ENCODE measurements at regions not wholly inside any gene's neighbourhood (a gene's known extent, or its start where the extent isn't known, plus 50 kb on each side); places are given as distances from the start of the nearest gene placed in this dataset.
"Not testable (repeated sequence)": the region's sequence is repeated elsewhere in the genome, so short reads cannot be mapped to it uniquely, and the experiment has no call there.

DNA sequence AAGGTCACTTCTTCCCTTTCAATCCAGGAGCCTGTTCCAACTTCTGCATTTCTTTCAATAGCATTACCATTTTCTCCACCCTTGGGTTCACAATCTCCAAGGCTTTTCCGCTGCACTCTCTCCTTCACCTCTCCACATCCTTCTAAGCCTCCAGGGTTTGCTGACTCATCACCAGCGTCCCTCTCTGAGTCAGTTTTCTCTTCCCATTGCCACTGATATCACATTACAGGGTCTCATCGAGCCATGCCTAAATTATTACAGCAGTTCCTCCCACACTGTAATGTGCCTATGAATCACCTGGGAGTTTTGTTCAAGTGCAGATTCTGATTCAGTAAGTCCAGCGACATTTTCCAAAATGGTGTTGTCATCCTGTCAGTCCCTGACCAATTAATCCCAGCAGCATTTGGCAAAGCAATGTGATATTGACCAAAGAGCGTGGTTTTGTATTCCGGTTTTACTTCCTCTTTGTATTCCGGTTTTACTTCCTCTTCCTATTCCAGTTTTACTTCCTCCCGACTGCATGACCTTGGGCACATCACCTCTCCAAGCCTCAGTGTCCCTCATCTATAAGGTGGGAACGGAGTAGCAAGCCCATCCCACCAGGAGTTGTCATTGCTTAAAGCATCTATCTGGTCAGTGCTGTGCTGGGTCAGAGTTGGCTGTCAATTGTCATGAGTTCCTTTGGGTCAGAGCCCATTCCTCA lies 208.3 kb upstream of the NBPF12 start:
- not testable (repeated sequence) for FAIRE-seq

DNA sequence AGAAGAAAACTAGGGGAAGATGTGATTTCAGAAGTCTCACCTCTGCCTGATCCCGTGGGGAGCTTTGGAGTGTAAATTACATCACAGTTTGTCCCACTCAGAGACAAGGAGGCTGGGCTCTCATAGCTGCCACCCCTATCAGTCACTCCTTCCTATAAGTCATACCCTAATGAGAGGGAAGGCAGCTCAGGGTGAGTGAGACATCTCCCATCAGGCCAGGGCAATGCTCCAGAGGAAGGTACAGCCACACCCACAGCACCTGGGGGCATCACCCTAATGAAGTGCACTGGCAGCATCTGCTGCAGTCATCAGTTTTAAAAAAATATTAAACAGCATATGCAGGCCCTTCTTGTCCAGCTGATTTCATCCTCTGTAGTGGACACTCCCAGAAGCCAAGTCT lies 223.1 kb upstream of the NBPF12 start:
- DNase-seq (ENCODE audit: low spot score); FAIRE-seq: not testable (repeated sequence)

More for the DNA sequence above, 208.3 kb upstream of the NBPF12 start:
- DNase-seq (ENCODE audit: low spot score), result not testable (repeated sequence)

DNA sequence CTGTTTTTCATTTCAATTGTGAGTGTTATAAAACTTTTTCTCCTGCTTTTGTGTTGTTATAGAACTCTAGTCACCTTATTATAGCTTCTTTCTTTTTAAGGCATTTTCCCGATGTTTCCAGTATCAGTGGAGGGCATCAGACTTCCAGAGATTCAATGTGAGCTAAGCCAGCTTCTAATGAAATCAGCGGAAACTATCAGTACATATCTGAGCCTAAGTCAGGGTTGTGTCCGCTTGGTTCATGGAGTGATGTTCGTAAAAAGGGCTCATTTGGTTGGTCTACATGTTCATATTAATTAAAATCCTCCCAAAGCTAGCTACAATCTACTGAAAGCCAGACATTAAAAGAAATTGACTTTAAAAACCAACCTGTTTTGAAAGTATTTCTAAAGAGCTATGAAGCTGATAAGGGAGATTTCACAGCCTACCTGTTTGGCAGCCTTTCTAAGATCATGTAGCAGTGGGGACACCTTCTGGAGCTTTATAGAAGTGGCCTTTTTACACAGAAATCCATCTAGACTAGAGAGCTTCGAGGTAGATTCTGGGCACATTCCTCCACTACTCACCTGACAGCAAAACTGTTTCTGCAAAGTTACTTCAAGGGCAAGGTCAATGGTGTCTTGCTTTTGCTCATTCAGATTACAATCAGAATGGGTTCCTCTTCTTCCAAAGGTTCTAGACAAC lies 227.1 kb upstream of the NBPF12 start:
- not testable (repeated sequence) for FAIRE-seq; DNase-seq (ENCODE audit: low spot score)

GRCh38 chr1:146709302-146709701 lies 228.8 kb upstream of the NBPF12 start:
- not testable (repeated sequence) for DNase-seq (ENCODE audit: low spot score); FAIRE-seq

DNA sequence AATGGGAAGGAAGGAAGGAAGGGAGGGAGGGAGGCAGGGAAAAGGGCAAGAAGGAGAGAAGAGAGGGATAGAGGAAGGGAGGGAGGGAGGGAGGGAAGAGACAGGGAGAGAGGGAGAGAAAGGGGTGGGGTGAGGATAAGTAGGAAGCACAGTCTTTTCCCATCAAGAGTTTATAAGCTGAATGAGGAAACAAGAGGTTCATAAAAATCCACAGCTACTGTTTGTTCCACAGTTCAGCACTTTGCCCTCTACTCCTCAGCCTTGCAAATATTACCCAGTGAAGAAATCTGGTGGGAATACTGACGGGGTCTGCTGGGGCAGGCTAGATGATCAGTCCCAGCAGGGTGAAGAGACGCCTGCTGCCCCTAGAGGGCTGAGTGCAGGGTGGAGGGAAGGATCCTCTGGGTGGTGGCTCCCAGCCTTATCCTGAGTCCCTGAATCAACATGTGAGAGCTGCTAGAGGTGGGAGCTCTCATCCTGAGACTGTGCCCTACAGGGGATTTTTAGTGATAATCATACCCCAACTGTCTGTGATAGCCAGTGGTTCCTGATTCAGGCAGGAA lies 233.9 kb upstream of the NBPF12 start:
- not testable (repeated sequence) for FAIRE-seq; DNase-seq (ENCODE audit: low spot score)

DNA sequence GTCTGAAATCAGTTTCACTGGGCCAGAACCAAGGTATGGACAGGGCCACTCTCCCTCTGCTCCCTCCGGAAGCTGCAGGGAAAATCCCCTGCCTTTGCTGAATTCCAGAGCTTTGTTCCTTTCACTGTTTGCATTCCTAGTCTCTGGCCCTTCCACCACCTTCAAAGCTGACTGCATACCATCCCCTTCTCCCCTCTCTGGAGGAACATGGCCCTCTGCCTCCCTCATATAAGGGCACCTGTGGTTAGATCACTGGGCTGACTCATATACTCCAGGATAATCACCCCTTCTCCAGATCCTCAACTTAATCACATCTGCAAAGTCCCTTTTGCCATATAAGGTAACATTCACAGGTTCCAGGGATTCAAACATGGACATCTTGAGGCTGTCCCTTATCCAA lies 236.8 kb upstream of the NBPF12 start:
- not testable (repeated sequence) for DNase-seq (ENCODE audit: low spot score); FAIRE-seq

DNA sequence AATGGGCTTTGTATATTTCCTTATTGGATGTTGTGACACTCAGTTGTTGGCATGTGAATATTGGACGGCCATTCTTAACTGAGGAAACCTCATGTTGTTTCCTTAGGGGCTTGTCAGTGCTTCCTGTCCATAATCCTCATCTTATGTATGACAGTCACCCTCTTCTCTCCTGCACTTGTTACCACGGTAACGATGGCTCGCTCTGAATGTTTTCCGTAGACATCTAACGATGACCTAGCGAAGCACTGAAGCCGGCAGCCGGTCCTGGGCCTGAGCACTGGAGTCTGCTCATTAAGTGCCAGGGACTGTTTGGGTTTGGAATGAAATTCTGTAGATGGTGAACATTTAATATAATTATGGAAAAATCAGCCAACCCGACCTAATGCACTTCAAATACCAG lies 242.7 kb upstream of the NBPF12 start:
- not testable (repeated sequence) for FAIRE-seq; DNase-seq (ENCODE audit: low spot score)

DNA sequence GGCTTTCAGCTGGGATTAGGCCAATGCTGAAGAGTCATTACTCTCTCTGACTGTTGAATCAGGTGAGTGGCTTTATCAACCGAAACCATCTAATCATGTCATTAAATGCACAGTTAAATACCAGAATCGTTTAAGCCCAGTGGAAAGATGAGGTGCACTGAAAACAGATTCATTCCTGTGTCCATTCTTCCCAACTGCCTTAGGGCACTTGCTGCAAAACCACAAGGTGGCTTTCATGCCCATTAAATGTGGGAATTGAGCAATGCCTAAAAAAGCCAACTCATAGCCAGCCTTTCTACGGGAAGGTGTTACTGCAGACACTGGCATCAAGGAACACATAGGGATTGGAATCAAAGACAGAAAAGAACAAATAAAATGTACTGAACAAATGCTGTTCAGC lies 246.3 kb upstream of the NBPF12 start:
- DNase-seq (ENCODE audit: low spot score); FAIRE-seq: not testable (repeated sequence)

GRCh38 chr1:146688893-146689292 lies 249.2 kb upstream of the NBPF12 start:
- DNase-seq (ENCODE audit: low spot score); FAIRE-seq: not testable (repeated sequence)

- FAIRE-seq; DNase-seq (ENCODE audit: low spot score): not testable (repeated sequence)
Observed at GRCh38 chr1:146686777-146687366, 251.3 kb upstream of the NBPF12 start.

GRCh38 chr1:146683126-146683429 lies 255.0 kb upstream of the NBPF12 start:
- not testable (repeated sequence) for FAIRE-seq; DNase-seq (ENCODE audit: low spot score)

- not testable (repeated sequence) for DNase-seq (ENCODE audit: low spot score); FAIRE-seq
Observed at GRCh38 chr1:146682227-146683125, 255.6 kb upstream of the NBPF12 start.

GRCh38 chr1:146673729-146674299 lies 264.3 kb upstream of the NBPF12 start:
- not testable (repeated sequence) for DNase-seq (ENCODE audit: low spot score); FAIRE-seq

DNA sequence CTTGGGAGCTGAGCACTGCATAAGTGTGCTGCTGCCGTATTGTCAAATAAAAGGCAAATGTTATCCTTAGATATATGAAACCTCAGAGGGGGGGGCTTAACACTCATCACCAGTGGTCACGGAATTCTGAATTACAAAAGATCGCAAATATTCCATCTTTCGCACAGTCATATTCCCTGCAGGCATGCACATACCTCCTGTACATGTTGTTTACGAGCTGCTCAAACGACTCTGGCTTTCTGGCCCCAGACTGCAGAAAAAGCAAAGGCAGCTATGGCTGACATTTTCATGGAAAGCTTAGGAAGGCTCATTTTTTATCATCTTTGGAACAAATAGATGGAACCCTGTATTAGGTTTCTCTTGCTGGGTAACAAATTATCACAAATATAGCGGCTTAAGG lies 265.5 kb upstream of the NBPF12 start:
- FAIRE-seq; DNase-seq (ENCODE audit: low spot score): not testable (repeated sequence)

GRCh38 chr1:146671588-146671987 lies 266.5 kb upstream of the NBPF12 start:
- not testable (repeated sequence) for FAIRE-seq; DNase-seq (ENCODE audit: low spot score)

GRCh38 chr1:146670832-146671566 lies 267.1 kb upstream of the NBPF12 start:
- not testable (repeated sequence) for FAIRE-seq

DNA sequence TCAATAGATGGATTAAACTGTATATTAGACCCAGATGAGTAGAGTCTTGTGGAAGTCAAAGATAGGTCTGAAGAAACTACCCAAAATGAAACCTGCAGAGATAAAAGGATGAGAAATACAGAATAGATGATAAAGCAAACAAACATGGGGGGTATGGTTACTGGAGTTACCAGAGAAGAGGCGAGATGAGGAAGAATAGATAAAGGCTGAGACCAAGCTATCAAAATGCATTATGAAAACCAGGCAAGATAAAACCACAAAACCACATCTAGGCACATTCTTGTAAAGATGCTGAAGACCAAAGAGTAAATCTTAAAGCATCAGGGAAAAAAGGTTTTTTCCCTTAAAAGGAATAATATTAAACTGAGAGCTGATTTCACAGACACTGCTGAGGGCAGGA lies 271.8 kb upstream of the NBPF12 start:
- FAIRE-seq, result not testable (repeated sequence)

More at GRCh38 chr1:146670832-146671566, 267.1 kb upstream of the NBPF12 start:
- DNase-seq (ENCODE audit: low spot score), result not testable (repeated sequence)

DNA sequence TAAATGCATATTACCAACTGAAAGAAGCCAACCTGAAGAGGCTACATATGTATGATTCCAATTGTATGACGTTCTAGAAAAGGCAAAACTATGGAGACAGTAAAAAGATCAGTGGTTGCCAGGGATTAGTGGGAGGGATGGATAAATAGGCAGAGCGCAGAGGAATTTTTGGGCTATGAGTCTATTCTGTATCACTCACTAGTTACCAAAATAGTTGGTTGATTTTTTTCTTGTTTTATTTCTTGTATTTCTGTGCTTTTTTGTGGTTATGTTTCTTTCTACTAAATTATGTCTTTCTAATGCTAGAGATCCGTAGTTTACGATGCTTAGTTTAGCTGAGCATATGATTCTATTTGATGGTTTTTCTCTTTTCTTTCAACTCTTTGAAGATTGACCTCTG lies 277.9 kb upstream of the NBPF12 start:
- FAIRE-seq; DNase-seq (ENCODE audit: low spot score): not testable (repeated sequence)

More for the DNA sequence above, 271.8 kb upstream of the NBPF12 start:
- DNase-seq (ENCODE audit: low spot score), result not testable (repeated sequence)

DNA sequence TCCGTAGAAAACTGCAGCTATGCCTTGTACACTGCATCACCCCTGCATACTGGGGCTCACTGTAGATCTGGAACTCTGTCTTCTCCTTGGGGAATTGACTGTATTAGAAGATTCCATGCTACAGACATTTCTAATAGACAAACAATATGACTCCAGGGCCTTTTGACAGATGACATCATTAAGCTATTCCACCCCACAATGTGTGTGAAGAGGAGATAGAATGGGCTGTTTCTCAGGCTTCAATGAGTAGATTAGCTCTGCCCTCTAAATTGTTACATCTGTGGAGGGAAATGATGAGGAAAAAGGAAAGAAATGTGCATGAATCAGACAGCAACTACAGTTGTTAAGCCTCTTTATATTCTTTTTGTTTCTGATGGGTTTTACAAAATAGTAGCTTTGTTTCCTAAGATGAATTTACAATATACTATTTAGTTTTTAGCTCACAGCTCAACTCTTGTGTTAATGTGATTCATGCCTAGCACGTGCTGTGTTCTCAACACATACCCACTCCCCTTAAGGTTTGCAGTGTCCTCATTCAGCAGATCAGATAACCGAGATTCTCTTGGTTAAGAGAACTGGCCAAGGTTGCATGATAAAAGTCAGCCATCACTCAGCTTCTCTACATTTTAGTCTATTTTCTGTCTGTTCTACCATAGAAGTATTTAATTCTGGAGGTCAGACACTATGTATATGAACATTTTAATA lies 281.6 kb upstream of the NBPF12 start:
- not testable (repeated sequence) for DNase-seq (ENCODE audit: low spot score); FAIRE-seq
